ENCODE measurements at regions not wholly inside any gene's neighbourhood (a gene's known extent, or its start where the extent isn't known, plus 50 kb on each side); places are given as distances from the start of the nearest gene placed in this dataset.
"Not testable (repeated sequence)": the region's sequence is repeated elsewhere in the genome, so short reads cannot be mapped to it uniquely, and the experiment has no call there.

DNA sequence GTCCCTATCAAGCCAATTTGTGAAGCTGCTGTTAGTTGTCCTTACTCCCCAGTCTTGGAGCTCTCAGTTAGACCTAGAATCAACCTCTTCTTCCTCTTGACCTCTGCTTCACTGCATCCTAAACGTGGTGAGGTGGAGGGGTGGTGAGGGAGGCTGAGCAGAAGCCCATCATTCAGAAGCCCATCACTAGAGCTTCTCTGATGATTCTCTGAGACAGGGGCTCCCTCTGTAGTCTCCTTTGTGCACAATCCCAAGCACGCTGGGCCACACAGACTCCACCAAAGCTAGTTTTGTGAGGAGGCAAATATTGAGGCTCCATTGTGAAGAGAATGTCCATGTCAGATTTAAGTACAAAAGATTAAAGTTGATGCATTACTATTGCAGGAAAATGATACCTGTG lies 163.8 kb upstream of the PRSS1 start:
- DNase-seq = no peak
- intact Hi-C loops (cut with DNase I) = no loop called here

DNA sequence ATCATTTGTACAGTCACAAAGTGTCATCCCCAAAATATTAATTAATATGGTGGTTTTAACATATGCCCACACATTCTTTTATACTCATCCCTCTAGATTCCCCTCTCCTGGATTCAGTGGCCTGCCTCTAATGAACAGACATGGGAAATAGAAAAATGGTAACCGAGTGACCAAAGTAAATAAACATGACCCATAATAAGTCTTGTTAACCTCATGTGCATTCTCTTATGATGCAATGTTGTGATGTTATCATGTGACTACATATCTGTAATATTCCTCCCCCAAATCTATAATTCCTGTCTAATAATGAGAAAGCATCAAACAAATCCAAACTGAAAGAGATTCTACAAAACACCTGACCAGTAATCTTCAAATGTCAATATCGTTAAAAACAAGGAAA lies 164.5 kb upstream of the PRSS1 start:
- intact Hi-C loops (cut with DNase I) = no loop called here
- no peak for DNase-seq

DNA sequence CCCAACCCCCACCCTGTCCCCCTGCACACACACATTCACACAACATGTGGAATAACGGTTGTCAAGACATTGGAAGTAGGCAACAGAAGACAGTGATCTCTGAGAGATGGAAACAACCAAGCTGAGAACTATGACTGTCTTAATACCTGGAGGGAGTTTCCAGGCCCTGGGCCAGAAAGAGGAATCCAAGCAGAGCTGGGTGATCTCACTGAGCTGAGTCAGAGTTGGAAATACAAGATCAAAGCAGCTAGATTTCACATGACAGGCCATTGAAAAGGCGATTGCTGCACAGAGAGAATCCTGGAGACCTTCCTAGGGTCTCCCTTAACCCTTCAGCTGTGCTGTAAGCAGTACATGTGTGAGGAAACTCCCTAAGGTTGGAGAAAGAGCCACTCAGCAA lies 165.8 kb upstream of the PRSS1 start:
- no peak for DNase-seq
- intact Hi-C loops (cut with DNase I) = no loop called here

DNA sequence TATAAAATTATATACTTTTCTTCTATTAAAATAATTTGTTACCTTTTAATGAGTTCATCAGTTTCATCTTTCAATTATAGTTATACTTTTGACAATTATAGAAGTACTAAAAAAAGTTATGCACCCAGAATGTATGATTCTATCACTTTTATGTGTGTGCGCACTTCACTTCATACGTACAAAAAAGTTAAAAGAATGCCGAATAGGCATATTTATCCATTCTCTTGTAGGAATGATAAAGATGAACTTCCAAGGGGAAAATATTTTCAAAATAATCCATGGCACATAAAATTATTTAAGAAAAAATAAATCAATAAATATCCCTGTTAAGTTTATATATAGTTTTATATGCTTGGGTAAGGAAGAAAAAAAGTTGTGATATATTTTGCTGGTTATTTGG lies 166.9 kb upstream of the PRSS1 start:
- intact Hi-C loops (cut with DNase I) = no loop called here
- DNase-seq = no peak

DNA sequence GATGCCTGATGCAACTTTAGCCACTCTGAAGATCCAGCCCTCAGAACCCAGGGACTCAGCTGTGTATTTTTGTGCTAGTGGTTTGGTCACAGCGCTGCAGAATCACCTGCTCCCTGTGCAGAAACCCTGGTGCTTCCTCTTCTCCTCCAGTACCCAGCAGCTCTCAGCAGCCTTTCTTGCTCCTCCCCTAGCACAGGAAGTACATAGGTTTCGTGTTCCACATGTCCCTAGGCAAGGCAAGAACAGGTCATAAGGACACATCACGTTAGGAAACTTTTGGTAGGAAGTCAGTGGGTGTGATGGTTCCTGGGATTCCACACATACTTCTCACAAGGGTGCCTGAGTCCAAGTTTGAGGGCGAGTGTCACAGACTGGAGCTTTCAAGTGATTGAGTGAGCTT lies 167.9 kb upstream of the PRSS1 start:
- intact Hi-C loops (cut with DNase I) = no loop called here
- no peak for DNase-seq

DNA sequence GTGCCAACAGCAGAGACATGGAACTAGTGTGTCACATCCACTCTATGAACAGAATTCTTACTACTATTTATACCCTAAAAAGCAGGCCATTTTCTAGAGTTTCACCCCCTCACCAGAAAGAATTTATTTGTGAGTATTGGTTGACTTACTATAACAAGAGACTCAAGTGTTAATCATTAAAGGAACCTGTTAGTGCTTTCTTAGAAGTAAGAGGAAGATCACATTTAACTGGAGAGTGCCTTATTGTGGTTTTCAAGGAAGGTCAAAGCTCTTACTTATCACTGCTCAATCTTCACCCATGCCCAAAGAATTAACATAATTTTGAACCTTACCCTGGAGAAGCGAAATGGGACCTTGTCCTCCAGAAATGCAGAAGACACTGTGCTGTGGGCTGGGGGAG lies 169.3 kb upstream of the PRSS1 start:
- no peak for DNase-seq
- intact Hi-C loops (cut with DNase I) = no loop called here

DNA sequence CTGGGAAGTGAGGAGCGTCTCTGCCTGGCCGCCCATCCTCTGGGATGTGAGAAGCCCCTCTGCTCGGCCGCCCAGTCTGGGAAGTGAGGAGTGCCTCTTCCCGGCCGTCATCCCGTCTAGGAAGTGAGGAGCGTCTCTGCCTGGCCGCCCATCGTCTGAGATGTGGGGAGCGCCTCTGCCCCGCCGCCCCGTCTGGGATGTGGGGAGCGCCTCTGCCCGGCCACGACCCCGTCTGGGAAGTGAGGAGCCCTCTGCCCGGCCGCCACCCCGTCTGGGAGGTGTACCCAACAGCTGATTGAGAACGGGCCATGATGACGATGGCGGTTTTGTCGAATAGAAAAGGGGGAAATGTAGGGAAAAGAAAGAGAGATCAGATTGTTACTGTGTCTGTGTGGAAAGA lies 173.9 kb upstream of the PRSS1 start:
- intact Hi-C loops (cut with DNase I); DNase-seq: not testable (repeated sequence)

DNA sequence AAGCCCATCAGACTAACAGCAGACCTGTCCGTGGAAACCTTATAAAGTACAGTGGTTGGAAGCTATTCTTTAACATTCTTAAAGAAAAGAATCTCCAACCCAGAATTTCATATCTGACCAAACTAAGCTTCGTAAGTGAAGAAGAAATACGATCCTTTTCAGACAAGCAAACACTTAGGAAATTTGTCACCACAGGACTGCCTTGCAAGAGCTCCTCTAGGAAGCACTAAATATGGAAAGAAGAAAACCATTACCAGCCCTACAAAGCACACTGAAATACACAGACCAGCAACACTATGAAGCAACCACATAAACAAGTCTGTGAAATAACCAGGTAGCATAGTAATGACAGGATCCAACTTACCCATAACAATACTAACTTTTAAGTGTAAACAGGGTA lies 177.7 kb upstream of the PRSS1 start:
- DNase-seq = no peak
- intact Hi-C loops (cut with DNase I) = no loop called here

DNA sequence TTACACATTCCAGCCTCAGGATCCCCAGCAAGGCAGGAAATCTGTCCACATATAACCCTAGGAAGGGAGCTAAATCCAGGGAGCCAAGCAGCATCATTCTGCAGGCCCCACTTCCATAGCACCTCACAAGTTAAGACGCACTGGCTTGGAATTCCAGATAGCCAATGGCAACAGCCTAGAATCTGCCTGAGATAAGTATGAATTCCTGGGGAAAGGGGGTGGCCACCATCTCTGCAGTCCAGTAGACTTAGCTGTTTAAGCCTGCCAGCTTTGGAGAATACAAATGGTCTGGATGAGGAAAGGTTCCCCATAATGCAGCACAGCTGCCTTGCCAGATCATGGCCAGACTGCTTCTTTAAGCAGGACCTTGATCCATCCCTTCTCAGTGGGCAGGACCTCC lies 179.4 kb upstream of the PRSS1 start:
- intact Hi-C loops (cut with DNase I) = no loop called here
- no peak for DNase-seq

DNA sequence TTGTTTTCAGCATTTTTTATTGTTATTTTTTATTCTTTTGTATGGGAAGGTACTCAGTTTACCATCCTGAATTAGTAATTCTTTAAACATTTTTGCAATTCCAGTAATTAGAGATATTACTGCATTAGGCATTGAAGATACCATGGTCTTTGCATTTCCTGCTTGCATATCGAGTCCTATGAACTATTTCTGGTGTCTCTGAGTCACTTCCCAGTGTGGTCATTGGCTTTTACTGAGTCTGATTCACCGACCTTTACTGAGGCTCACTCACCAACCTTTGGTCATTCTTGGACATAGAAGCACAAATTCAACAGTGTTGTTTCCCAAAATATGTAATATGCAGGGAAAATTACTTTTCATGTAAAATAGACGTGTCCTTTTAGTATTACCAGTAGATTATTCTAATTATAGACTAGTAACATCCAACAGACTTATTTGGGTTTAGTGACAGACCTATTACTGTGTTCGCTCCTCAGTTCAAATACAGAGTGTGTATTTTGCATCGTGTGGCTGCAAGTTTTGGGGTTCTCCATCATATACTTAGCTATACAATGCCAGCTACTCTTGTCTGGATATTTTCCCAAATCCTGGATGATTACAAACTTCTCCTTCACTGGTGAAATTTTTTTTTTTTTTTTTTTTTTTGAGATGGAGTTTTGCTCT lies 180.7 kb upstream of the PRSS1 start:
- DNase-seq = no peak
- intact Hi-C loops (cut with DNase I) = no loop called here

DNA sequence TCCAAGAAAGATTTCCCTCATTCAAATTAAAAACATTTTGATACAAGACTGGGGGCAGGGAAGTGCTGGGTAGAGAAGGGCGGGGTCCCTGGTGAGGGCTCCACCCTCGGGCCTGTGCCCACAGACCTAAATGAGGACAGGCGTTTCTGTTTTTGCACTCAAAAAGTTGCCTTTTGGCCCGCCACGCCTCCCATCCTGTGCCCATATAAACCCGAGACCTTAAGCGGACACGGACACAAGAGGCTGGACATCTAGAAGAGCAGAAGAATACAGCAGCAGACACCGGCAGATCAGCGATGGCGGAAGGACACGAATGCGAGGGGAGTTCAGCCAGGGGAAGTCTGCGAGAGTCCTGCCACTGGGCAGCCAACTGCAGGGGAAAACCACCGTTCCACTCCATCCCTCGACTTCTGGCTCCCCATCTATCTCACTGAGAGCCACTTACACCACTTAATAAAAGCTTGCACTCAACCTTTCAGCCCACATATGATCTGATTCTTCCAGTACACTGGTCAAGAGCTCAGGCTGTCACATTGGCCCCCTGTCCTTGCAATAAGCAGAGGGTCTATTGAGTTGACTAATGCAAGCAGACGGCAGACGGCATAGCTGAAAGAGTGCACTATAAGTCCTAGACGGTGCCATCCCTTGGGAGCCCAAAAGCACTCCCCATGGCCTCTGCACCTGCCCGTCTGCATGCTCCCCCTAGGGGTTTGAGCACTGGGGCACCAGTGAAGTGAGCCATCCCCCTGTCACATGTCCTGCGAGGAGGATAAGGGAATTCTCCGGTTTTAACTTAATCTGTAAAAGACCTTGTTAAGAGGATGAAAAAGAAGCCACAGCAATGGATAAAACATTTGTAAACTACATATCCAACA lies 181.8 kb upstream of the PRSS1 start:
- intact Hi-C loops (cut with DNase I) = no loop called here

DNA sequence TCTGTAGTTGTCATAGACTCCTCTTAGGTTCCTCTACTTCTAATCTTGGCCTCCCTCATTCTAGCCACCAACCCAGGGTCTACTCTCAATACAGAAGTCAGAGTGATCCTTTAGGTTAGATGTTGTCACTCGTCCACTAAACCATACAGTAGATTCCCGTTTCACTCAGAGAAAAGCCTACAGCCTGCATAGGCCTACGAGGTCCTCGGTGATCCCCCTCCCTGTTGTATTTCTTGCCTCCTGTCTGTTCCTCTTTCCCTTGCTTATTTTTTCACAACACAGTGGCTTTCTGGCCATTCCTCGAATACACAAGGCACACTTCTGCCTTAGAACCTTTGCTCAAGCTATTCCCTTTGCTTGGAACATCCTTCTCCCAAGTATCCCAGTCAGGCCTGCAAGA lies 183.0 kb upstream of the PRSS1 start:
- intact Hi-C loops (cut with DNase I) = no loop called here
- no peak for DNase-seq

More for the DNA sequence above, 181.8 kb upstream of the PRSS1 start:
- DNase-seq = no peak

DNA sequence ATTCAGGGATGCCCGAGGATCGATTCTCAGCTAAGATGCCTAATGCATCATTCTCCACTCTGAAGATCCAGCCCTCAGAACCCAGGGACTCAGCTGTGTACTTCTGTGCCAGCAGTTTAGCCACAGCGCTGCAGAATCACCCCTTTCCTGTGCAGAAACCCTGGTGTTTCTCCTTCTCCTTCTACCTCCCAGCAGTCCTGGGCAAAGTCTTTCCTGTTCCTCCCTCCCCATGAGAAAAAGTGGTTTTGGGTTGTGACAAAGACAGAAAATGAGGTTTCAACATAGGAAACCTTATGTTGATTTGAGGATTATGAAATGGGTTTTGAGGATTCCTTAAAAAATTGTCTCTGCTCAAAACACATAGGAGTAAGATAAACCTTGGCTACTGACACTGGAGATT lies 185.1 kb upstream of the PRSS1 start:
- intact Hi-C loops (cut with DNase I); DNase-seq: not testable (repeated sequence)

DNA sequence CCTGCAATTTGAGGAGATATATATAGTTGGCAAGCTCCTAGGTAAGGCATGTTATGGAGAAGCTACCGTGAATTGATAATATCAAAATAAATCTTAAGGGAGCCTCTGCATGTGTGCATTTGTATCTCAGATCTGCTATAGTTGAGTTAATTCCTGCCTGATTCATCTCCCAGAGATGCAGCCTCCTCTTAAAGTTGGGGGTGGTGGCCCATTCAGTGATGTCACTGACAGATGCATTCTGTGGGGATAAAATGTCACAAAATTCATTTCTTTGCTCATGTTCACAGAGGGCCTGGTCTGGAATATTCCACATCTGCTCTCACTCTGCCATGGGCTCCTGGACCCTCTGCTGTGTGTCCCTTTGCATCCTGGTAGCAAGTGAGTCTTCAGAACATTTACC lies 185.8 kb upstream of the PRSS1 start:
- DNase-seq = peak in 20 of 42 donors; percentile 9 to 72 (median 33)
- intact Hi-C loops (cut with DNase I) = no loop called here

DNA sequence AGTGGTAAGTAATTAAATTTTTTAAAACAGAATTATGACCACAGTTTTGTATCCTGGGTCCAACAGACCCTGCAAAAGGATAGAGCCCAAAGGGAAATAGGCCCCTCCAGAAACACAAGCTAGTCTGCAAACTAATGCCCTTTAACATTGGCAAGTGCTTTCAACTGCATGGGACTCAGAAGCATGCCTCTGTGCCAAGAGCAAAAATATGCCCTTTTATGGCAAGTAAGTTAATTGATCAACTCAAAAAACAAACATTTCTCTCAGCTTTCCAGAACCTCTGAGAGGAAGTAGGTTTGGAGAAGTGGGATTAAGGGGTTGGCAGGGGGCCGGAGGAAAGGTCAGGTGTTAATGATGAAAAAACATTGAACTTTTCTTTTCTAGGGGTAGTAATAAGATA lies 186.6 kb upstream of the PRSS1 start:
- intact Hi-C loops (cut with DNase I) = no loop called here
- no peak for DNase-seq

DNA sequence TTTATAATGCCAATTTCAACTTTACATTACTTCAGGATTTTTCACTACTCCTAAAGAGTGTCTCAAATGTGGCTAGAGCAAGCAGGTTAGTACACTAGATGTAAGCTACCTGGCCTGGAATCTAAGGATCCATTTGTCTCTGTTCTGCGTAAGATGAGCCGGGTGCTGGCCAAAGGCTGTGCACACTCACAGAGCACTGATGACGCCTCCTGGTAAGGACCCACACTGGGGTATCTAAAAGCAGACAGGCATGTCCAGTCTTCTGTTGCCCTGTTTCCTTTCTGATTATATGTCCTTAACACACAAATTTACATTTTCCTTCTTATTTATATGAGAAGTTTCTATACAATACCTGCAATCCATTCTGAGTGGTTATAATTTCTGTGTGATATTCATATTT lies 187.9 kb upstream of the PRSS1 start:
- DNase-seq; intact Hi-C loops (cut with DNase I): not testable (repeated sequence)

DNA sequence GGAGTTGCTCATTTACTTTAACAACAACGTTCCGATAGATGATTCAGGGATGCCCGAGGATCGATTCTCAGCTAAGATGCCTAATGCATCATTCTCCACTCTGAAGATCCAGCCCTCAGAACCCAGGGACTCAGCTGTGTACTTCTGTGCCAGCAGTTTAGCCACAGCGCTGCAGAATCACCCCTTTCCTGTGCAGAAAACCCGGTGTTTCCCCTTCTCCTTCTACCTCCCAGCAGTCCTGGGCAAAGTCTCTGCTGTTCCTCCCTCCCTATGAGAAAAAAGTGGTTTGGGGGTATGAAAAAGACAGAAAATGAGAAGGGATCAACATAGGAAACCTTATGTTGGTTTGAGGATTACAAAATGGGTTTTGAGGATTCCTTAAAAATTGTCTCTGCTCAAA lies 188.5 kb upstream of the PRSS1 start:
- DNase-seq; intact Hi-C loops (cut with DNase I): not testable (repeated sequence)

DNA sequence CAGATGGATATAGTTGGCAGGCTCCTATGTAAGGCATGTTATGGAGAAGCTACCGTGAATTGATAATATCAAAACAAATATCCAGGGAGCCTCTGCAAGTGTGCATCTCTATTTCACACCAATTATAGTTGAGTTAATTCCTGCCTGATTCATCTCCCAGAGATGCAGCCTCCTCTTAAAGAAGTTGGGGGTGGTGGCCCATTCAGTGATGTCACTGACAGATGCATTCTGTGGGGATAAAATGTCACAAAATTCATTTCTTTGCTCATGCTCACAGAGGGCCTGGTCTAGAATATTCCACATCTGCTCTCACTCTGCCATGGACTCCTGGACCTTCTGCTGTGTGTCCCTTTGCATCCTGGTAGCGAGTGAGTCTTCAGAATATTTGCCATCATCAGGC lies 189.1 kb upstream of the PRSS1 start:
- DNase-seq = peak in 14 of 42 donors; percentile 4 to 73 (median 28)
- intact Hi-C loops (cut with DNase I) = no loop called here

DNA sequence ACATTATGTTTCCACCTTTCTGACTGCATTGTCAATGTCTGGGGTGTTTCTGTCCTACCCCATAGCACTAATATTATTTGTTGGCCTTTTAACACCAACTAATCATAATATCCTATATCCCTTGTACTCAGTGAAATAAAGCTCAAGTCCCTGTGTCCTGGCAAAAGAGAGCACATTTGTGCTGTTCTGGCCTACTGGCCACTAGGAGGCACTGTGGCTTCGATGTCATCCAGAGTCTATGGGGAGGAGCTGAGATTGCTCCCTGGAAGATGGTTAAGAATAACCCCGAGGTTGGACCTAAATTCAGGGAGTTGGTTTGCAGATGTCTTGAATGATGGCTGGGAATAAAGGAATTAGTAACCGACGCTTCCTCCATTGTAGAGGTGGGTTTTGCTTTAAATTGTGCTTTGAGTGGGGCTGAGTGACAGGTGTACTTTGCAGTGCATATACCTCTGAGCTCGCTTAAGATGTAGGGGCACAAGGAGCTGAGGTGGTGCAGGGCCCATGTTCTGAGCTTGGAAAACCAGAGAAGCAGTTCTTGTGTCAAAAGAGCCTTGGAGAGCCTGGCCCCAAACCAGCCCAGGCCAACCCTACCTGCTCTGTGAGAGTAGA lies 191.2 kb upstream of the PRSS1 start:
- DNase-seq = peak in 17 of 42 donors; percentile 6 to 67 (median 35)

DNA sequence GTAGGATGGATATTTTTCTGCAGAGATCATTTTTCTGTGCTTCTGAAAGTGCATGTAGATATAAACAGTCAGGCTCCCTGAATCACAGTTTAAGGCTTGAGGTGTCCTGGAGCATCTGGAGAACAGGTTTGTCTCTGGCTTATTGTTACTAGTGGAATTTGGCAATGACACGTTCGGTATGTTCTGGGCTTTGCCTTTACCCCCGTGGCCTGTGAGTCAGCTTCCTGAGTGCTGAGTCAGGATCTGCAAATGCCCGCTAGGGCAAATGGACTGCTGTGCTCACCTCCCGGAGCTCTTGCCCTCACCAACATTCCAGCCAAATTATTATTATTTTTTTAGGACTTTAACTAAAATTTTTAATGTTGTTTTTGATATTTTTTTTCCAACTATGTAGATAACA lies 192.5 kb upstream of the PRSS1 start:
- DNase-seq = no peak

More for the DNA sequence above, 191.2 kb upstream of the PRSS1 start:
- intact Hi-C loops (cut with DNase I) = no loop called here

More for the DNA sequence above, 192.5 kb upstream of the PRSS1 start:
- intact Hi-C loops (cut with DNase I) = no loop called here
